Midbrain (tissue), 1 donor: ENCODE measurements at regions not wholly inside any gene's neighbourhood (a gene's known extent, or its start where the extent isn't known, plus 50 kb on each side); places are given as distances from the start of the nearest gene placed in this dataset.
A peak's percentile ranks its signal among the peaks of the same experiment; 100 is the strongest.

Experiments used
- DNase-seq: peaks from one replicate; lab custom pipeline; 2025; lab: John Stamatoyannopoulos, UW

- no peak for DNase-seq
Measured at GRCh38 chr5:77948476-77948875, 172.3 kb upstream of the TBCA start.

- DNase-seq: no peak
Measured at GRCh38 chr5:77947041-77947428, 170.9 kb upstream of the TBCA start.

- no peak for DNase-seq
Measured at GRCh38 chr5:77946381-77947040, 170.4 kb upstream of the TBCA start.

- DNase-seq: peak; percentile 83
Measured at GRCh38 chr5:77945874-77946273, 169.7 kb upstream of the TBCA start.

- no peak for DNase-seq
Measured at GRCh38 chr5:77944757-77945340, 168.7 kb upstream of the TBCA start.

- DNase-seq: no peak
Measured at GRCh38 chr5:77943851-77944250, 167.7 kb upstream of the TBCA start.

GRCh38 chr5:77942578-77943239 lies 166.6 kb upstream of the TBCA start:
- no peak for DNase-seq

GRCh38 chr5:77937015-77937908 lies 161.1 kb upstream of the TBCA start:
- peak; percentile 17 for DNase-seq

GRCh38 chr5:77936365-77936693 lies 160.2 kb upstream of the TBCA start:
- no peak for DNase-seq

- no peak for DNase-seq
Measured at GRCh38 chr5:77935506-77936364, 159.6 kb upstream of the TBCA start.

- DNase-seq: no peak
Measured at GRCh38 chr5:77928776-77929300, 152.7 kb upstream of the TBCA start.

- DNase-seq: no peak
Measured at GRCh38 chr5:77926337-77926736, 150.2 kb upstream of the TBCA start.

GRCh38 chr5:77925503-77925902 lies 149.4 kb upstream of the TBCA start:
- no peak for DNase-seq

GRCh38 chr5:77924081-77924480 lies 147.9 kb upstream of the TBCA start:
- DNase-seq: no peak

GRCh38 chr5:77923666-77924065 lies 147.5 kb upstream of the TBCA start:
- no peak for DNase-seq

- no peak for DNase-seq
Measured at GRCh38 chr5:77921094-77921768, 145.1 kb upstream of the TBCA start.

- no peak for DNase-seq
Measured at GRCh38 chr5:77920359-77921058, 144.4 kb upstream of the TBCA start.

- DNase-seq: no peak
Measured at GRCh38 chr5:77915346-77915745, 139.2 kb upstream of the TBCA start.

- no peak for DNase-seq
Measured at GRCh38 chr5:77912721-77913120, 136.6 kb upstream of the TBCA start.

- DNase-seq: no peak
Measured at GRCh38 chr5:77910602-77911188, 134.6 kb upstream of the TBCA start.
